Ovary (tissue), 7 donors: ENCODE measurements at regions not wholly inside any gene's neighbourhood (a gene's known extent, or its start where the extent isn't known, plus 50 kb on each side); places are given as distances from the start of the nearest gene placed in this dataset.

Experiments used
- DNase-seq, 5 donors: peaks; one replicate each; pipeline ENCODE4 v3.0.0-alpha.2; 2019 to 2020
- H3K27ac ChIP-seq, 2 donors: fragments of 200-600 bp; one replicate each; pipeline versions ENCODE4 v1.5.1 to v1.8.0; 2019 to 2022
- H3K27me3 ChIP-seq: fragments of 200-600 bp; one replicate; pipeline ENCODE4 v1.8.0; 2022
- H3K36me3 ChIP-seq: fragments of 200-600 bp; sonication (generic); one replicate; pipeline ENCODE4 v1.5.1; 2019
- H3K4me1 ChIP-seq: one replicate; pipeline ENCODE4 v1.8.1; 2013; ENCODE audit warnings: mild to moderate bottlenecking, moderate library complexity; ENCODE audit not compliant: insufficient read depth
- H3K4me3 ChIP-seq: fragments of 200-600 bp; sonication (generic); one replicate; pipeline ENCODE4 v1.5.1; 2017
- H3K9me3 ChIP-seq, 2 donors: fragments of 200-600 bp in 1 of 2; sonication (generic) in 1 of 2; one replicate each; pipeline versions ENCODE4 v1.5.1 to v1.8.1; 2013 to 2019; ENCODE audit warnings: mild to moderate bottlenecking in 1 of 2, moderate library complexity in 1 of 2
- EP300 ChIP-seq: sonication (generic); formaldehyde crosslinking; IDR thresholded peaks from one replicate; pipeline ENCODE4 v1.6.1; 2017; ENCODE audit warnings: antibody characterized with exemption
- POLR2A ChIP-seq: fragments of 450-650 bp; IDR thresholded peaks from one replicate; pipeline ENCODE4 v1.6.1; 2017; ENCODE audit warnings: antibody characterized with exemption, mild to moderate bottlenecking, moderate library complexity
- WGBS, 3 donors: extraction: QIAGEN DNeasy Blood & Tissue Kit in 1 of 3; methylation state at CpG; one replicate each; pipeline versions ENCODE4 v1.1.5 to v1.1.7; 2013 to 2017; 5-methylcytosine and 5-hydroxymethylcytosine counted together
- intact Hi-C, 4 donors: fragments of 100-400 bp; cut with DNase I; formaldehyde crosslinking; loops; one replicate each; pipeline versions ENCODE4 v1.11.0 to v1.15.1; 2022 to 2023
- TF ChIP-seq, protein P1 (sequence below), 3 donors: fragments of 450-650 bp in 2 of 3; fragments of 200-600 bp in 1 of 3; IDR thresholded peaks; one replicate each; pipeline versions ENCODE4 v1.5.1 to v1.8.0; 2016 to 2022; ENCODE audit warnings: antibody characterized with exemption in 3 of 3, mild to moderate bottlenecking in 1 of 3
- donor health status: DM: no; HTN: no; CAD: no; lungs with moderate emphysema.
- donor health status: DM: no; HTN: no; CAD: no.
- donor health status: Bipolar disorder and iron deficiency.
- donor health status: DM: no; HTN: no; CAD: no.
- donor health status: DM: yes; HTN: yes; CAD: no.

DNA sequence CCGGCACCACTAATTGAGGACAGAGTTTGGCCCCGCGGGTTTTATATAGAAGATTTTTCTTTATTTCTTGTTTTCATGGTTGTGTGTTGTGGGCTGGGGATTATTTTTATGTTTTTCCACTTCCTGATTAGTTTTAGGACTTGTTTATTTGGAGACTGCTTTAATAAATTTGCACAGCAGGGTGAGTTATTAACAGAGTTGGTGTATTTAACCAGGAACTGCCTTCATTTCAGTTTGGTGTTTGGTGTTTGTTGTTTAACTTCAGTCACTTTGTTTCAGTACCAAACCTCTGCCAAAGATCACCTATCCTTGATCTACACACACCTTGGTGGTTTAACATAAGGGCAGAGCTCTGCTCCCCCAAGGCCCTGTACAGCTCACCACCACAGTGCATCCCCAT is 103.5 kb upstream of the LMO4 start:
- WGBS, 3 donors = 90 to 96% (median 91%) methylated on average over 3 of the region's 3 CpGs
- Histone ChIP-seq H3K4me3 (no peak overlapping the region), H3K9me3 (no peaks in the 10 kb centered on the region), H3K27me3 (no peaks in the 10 kb centered on the region), H3K36me3 (no peaks in the 10 kb centered on the region), H3K4me1 (no peaks in the 10 kb centered on the region), H3K27ac (no peak overlapping the region)
- no peak for DNase-seq
- intact Hi-C loops = no loop called here
- no peak for TF ChIP-seq EP300
- TF ChIP-seq POLR2A = no peak
- TF ChIP-seq, protein P1, sequence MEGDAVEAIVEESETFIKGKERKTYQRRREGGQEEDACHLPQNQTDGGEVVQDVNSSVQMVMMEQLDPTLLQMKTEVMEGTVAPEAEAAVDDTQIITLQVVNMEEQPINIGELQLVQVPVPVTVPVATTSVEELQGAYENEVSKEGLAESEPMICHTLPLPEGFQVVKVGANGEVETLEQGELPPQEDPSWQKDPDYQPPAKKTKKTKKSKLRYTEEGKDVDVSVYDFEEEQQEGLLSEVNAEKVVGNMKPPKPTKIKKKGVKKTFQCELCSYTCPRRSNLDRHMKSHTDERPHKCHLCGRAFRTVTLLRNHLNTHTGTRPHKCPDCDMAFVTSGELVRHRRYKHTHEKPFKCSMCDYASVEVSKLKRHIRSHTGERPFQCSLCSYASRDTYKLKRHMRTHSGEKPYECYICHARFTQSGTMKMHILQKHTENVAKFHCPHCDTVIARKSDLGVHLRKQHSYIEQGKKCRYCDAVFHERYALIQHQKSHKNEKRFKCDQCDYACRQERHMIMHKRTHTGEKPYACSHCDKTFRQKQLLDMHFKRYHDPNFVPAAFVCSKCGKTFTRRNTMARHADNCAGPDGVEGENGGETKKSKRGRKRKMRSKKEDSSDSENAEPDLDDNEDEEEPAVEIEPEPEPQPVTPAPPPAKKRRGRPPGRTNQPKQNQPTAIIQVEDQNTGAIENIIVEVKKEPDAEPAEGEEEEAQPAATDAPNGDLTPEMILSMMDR (IDR thresholded peaks at IDR 0.05) = no peak

DNA sequence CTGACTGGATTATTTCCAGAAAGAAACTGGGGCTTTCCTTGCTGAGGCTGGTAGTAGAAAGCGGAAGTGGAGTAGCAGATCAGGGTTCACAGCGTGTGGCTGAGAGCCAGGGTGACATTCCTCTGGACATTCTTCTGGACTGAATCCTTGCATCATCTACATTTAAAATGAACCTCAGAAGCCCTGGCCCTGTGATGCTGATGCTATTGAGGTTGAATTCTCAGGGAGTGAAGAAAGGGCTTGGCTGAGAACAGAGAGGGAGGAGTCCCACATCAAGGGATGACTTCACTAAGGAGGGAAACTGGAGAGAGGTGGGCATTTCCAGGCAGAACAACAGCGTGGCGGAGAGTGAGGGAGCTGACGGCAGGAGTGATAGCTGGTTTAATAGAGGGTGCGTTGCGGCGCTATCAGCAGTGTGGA is 102.3 kb upstream of the LMO4 start:
- H3K4me1 ChIP-seq = no peaks in the 10 kb centered on the region
- H3K27me3 ChIP-seq = no peaks in the 10 kb centered on the region
- peak; percentile 38 to 81 (median 46) for DNase-seq
- H3K4me3 ChIP-seq = no peak overlapping the region
- WGBS, 3 donors = 5 to 9% (median 7%) methylated on average over 8 of the region's 8 CpGs
- no peak overlapping the region for H3K27ac ChIP-seq
- H3K36me3 ChIP-seq = no peaks in the 10 kb centered on the region
- intact Hi-C loops = no loop called here
- H3K9me3 ChIP-seq = no peaks in the 10 kb centered on the region
- TF ChIP-seq POLR2A = no peak
- no peak for TF ChIP-seq EP300
- TF ChIP-seq, protein P1 (IDR thresholded peaks at IDR 0.05) = no peak

DNA sequence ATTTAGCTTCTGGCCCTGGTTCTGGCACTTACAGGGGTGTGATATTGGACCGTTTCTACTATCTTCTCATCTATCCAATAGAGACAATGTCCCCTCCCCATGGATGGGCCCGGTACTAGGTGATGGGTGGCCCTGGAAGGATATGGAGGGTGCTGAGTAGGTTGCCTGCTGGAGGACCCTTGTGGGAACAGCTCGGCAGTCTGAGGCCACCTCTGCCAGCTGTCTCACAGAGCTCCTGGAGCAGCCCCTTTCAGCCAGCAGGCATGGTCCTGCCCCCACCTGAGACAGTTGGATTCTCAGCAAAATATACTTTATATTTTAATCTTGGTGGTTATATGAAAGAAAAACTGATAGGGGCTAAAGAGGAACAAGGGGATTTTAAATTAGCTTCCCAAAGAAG is 101.0 kb upstream of the LMO4 start:
- H3K4me3 ChIP-seq = no peak overlapping the region
- no peaks in the 10 kb centered on the region for H3K9me3 ChIP-seq
- H3K27ac ChIP-seq = no peak overlapping the region
- WGBS, 3 donors = 89 to 98% (median 90%) methylated on average over 3 of the region's 3 CpGs
- TF ChIP-seq, protein P1 (IDR thresholded peaks at IDR 0.05) = no peak
- TF ChIP-seq EP300 (no peak), POLR2A (no peak)
- no peak for DNase-seq
- intact Hi-C loops = no loop called here
- H3K4me1 ChIP-seq = no peaks in the 10 kb centered on the region
- H3K27me3 ChIP-seq = no peaks in the 10 kb centered on the region
- H3K36me3 ChIP-seq = no peaks in the 10 kb centered on the region

DNA sequence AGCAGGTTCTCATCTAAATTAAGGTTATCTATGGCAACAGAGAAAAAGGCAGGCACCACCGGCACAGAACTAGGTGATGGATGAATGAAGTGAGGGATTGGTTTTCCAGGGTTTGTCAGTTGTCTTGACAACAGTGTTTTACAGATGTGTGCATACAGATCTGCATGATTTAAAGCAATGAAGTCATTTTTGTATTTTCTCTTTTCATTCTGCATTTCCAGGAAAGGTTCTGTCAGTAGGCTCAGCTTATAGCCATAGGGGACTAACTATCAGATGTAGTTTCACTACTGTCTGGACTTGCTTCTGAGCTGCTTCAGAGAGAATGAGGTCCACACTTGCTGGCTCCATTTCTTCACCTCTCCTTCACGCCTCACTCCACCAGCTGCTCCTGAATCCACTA is 98.2 kb upstream of the LMO4 start:
- no peaks in the 10 kb centered on the region for H3K9me3 ChIP-seq
- H3K36me3 ChIP-seq = no peaks in the 10 kb centered on the region
- no peak for DNase-seq
- H3K4me1 ChIP-seq = no peaks in the 10 kb centered on the region
- TF ChIP-seq, protein P1 (IDR thresholded peaks at IDR 0.05) = no peak
- no peak for TF ChIP-seq EP300
- TF ChIP-seq POLR2A = no peak
- H3K4me3 ChIP-seq = no peak overlapping the region
- no peak overlapping the region for H3K27ac ChIP-seq
- WGBS, 3 donors = 91 to 94% (median 94%) methylated on average over 2 of the region's 2 CpGs
- intact Hi-C loops = no loop called here
- no peaks in the 10 kb centered on the region for H3K27me3 ChIP-seq
